HL-60 (cell line): ENCODE measurements at regions not wholly inside any gene's neighbourhood (a gene's known extent, or its start where the extent isn't known, plus 50 kb on each side); places are given as distances from the start of the nearest gene placed in this dataset.

ENCODE experiments used
- GABPA ChIP-seq: IDR thresholded peaks from 2 replicates; pipeline ENCODE4 v1.6.1; 2012; ENCODE audit warnings: low read depth
- POLR2AphosphoS5 ChIP-seq: IDR thresholded peaks from 2 replicates; pipeline ENCODE4 v1.6.1; 2012; ENCODE audit warnings: low read depth
- SPI1 ChIP-seq: IDR thresholded peaks from 2 replicates; pipeline ENCODE4 v1.6.1; 2012; ENCODE audit warnings: low read depth, mild to moderate bottlenecking, borderline replicate concordance
- TF ChIP-seq, protein P1 (sequence below): IDR thresholded peaks from one replicate; pipeline ENCODE4 v1.5.1; 2011; ENCODE audit warnings: low read length, control low read depth, inconsistent platforms; ENCODE audit not compliant: insufficient read depth
- TF ChIP-seq, protein P2 (sequence below): IDR thresholded peaks from 2 replicates; pipeline ENCODE4 v1.6.1; 2012; ENCODE audit warnings: low read depth; ENCODE audit not compliant: insufficient replicate concordance

DNA sequence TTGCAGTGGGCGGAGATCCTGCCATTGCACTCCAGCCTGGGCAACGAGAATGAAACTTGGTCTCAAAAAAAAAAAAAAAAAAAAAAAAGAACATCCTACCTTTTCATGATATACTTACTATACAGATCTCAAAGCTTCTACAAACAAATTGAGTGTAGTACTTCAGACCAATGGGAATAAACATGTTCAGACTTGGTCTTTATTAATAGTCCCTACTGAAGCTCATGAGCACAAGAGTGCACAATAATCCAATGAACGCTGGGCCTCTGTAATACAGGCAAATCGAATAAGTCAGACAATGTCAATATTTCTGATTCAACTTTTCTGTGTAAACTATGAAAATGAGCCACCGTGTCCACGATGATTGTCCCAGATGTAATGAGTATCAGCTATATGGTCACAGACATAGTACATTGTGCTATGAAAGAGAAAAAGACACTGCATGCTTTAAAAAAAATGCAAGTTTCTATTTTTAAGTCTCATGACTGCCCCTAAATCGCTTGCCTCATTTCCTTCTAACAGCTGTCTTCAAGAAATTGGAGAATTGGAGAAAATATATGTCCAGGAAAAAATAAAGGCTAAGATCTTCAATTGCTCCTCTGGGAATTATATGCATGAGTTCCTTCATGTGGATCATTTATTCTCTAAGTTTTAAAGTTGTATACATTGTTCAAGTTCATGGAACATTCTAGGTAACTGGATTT is 64.0 kb upstream of the CTTNBP2 start:
- TF ChIP-seq POLR2AphosphoS5 = no peak
- TF ChIP-seq, protein P1, sequence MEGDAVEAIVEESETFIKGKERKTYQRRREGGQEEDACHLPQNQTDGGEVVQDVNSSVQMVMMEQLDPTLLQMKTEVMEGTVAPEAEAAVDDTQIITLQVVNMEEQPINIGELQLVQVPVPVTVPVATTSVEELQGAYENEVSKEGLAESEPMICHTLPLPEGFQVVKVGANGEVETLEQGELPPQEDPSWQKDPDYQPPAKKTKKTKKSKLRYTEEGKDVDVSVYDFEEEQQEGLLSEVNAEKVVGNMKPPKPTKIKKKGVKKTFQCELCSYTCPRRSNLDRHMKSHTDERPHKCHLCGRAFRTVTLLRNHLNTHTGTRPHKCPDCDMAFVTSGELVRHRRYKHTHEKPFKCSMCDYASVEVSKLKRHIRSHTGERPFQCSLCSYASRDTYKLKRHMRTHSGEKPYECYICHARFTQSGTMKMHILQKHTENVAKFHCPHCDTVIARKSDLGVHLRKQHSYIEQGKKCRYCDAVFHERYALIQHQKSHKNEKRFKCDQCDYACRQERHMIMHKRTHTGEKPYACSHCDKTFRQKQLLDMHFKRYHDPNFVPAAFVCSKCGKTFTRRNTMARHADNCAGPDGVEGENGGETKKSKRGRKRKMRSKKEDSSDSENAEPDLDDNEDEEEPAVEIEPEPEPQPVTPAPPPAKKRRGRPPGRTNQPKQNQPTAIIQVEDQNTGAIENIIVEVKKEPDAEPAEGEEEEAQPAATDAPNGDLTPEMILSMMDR = no peak
- TF ChIP-seq GABPA = no peak
- TF ChIP-seq, protein P2, sequence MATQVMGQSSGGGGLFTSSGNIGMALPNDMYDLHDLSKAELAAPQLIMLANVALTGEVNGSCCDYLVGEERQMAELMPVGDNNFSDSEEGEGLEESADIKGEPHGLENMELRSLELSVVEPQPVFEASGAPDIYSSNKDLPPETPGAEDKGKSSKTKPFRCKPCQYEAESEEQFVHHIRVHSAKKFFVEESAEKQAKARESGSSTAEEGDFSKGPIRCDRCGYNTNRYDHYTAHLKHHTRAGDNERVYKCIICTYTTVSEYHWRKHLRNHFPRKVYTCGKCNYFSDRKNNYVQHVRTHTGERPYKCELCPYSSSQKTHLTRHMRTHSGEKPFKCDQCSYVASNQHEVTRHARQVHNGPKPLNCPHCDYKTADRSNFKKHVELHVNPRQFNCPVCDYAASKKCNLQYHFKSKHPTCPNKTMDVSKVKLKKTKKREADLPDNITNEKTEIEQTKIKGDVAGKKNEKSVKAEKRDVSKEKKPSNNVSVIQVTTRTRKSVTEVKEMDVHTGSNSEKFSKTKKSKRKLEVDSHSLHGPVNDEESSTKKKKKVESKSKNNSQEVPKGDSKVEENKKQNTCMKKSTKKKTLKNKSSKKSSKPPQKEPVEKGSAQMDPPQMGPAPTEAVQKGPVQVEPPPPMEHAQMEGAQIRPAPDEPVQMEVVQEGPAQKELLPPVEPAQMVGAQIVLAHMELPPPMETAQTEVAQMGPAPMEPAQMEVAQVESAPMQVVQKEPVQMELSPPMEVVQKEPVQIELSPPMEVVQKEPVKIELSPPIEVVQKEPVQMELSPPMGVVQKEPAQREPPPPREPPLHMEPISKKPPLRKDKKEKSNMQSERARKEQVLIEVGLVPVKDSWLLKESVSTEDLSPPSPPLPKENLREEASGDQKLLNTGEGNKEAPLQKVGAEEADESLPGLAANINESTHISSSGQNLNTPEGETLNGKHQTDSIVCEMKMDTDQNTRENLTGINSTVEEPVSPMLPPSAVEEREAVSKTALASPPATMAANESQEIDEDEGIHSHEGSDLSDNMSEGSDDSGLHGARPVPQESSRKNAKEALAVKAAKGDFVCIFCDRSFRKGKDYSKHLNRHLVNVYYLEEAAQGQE = no peak
- TF ChIP-seq SPI1 = no peak
